ENCODE measurements at regions not wholly inside any gene's neighbourhood (a gene's known extent, or its start where the extent isn't known, plus 50 kb on each side); places are given as distances from the start of the nearest gene placed in this dataset.

GRCh38 chr20:16861708-16862107 is 113.5 kb downstream of the OTOR start:
- intact Hi-C loops (cut with micrococcal nuclease; ENCODE audit: unreplicated experiment): no loop called here
- H3K27ac ChIP-seq (ENCODE audit: low read depth, low read length, poor library complexity, severe bottlenecking): no peak overlapping the region
- no peaks in the 10 kb centered on the region for H3K79me2 ChIP-seq (ENCODE audit: insufficient read depth, low read depth, low read length)
- no peaks in the 10 kb centered on the region for H4K20me1 ChIP-seq (ENCODE audit: insufficient read depth, low read length)
- no peaks in the 10 kb centered on the region for H3K9me3 ChIP-seq (ENCODE audit: low read length)
- CTCF ChIA-PET (ENCODE audit: unreplicated experiment): no interaction called here
- H3K36me3 ChIP-seq (ENCODE audit: insufficient read depth, low read length): no peaks in the 10 kb centered on the region
- no peak overlapping the region for H2AFZ ChIP-seq (ENCODE audit: low read length)
- H3K4me2 ChIP-seq (ENCODE audit: low read length): no peak overlapping the region
- H3K4me3 ChIP-seq (ENCODE audit: low read depth, low read length, poor library complexity, severe bottlenecking): no peak overlapping the region
- TF ChIP-seq CTCF (conservative IDR thresholded peaks at IDR 0.05; ENCODE audit: low read length) (no peak), EZH2phosphoT487 (IDR thresholded peaks at IDR 0.05; ENCODE audit: borderline replicate concordance, low read depth, low read length) (no peak)
- POLR2A ChIA-PET: no interaction called here
- no peaks in the 10 kb centered on the region for H3K9me2 ChIP-seq (ENCODE audit: insufficient read depth, low read length)
- no peaks in the 10 kb centered on the region for H3K4me1 ChIP-seq (ENCODE audit: insufficient read depth, low read length, poor library complexity, severe bottlenecking)
- DNase-seq (ENCODE audit: low spot score): no peak
- no TSS peak for BruUV-seq (replicated peaks)

GRCh38 chr20:16863303-16863702 is 115.1 kb downstream of the OTOR start:
- no peaks in the 10 kb centered on the region for H3K9me2 ChIP-seq (ENCODE audit: insufficient read depth, low read length)
- no peaks in the 10 kb centered on the region for H3K36me3 ChIP-seq (ENCODE audit: insufficient read depth, low read length)
- H3K9me3 ChIP-seq (ENCODE audit: low read length): no peaks in the 10 kb centered on the region
- POLR2A ChIA-PET: no interaction called here
- intact Hi-C loops (cut with micrococcal nuclease; ENCODE audit: unreplicated experiment): no loop called here
- CTCF ChIA-PET (ENCODE audit: unreplicated experiment): no interaction called here
- H3K79me2 ChIP-seq (ENCODE audit: insufficient read depth, low read depth, low read length): no peaks in the 10 kb centered on the region
- no peak for DNase-seq (ENCODE audit: low spot score)
- no peaks in the 10 kb centered on the region for H4K20me1 ChIP-seq (ENCODE audit: insufficient read depth, low read length)
- no TSS peak for BruUV-seq (replicated peaks)
- TF ChIP-seq CTCF (conservative IDR thresholded peaks at IDR 0.05; ENCODE audit: low read length): no peak
- no peak overlapping the region for H3K27ac ChIP-seq (ENCODE audit: low read depth, low read length, poor library complexity, severe bottlenecking)
- no peaks in the 10 kb centered on the region for H3K4me1 ChIP-seq (ENCODE audit: insufficient read depth, low read length, poor library complexity, severe bottlenecking)
- no peak overlapping the region for H2AFZ ChIP-seq (ENCODE audit: low read length)
- no peak overlapping the region for H3K4me3 ChIP-seq (ENCODE audit: low read depth, low read length, poor library complexity, severe bottlenecking)
- no peak overlapping the region for H3K4me2 ChIP-seq (ENCODE audit: low read length)

GRCh38 chr20:16864069-16864468 is 115.9 kb downstream of the OTOR start:
- H3K4me1 ChIP-seq (ENCODE audit: insufficient read depth, low read length, poor library complexity, severe bottlenecking): no peaks in the 10 kb centered on the region
- H4K20me1 ChIP-seq (ENCODE audit: insufficient read depth, low read length): no peaks in the 10 kb centered on the region
- TF ChIP-seq CTCF (conservative IDR thresholded peaks at IDR 0.05; ENCODE audit: low read length) (no peak), EZH2phosphoT487 (IDR thresholded peaks at IDR 0.05; ENCODE audit: borderline replicate concordance, low read depth, low read length) (no peak)
- no peaks in the 10 kb centered on the region for H3K79me2 ChIP-seq (ENCODE audit: insufficient read depth, low read depth, low read length)
- no peaks in the 10 kb centered on the region for H3K36me3 ChIP-seq (ENCODE audit: insufficient read depth, low read length)
- ChIA-PET POLR2A (interaction anchor here (0.5 kb wide), 1 partner anchor 321 kb away, joined by 3 read pairs; no protein-coding TSS in a partner anchor), CTCF (ENCODE audit: unreplicated experiment) (no interaction called here)
- no peak overlapping the region for H3K4me2 ChIP-seq (ENCODE audit: low read length)
- no peaks in the 10 kb centered on the region for H3K9me3 ChIP-seq (ENCODE audit: low read length)
- H3K9me2 ChIP-seq (ENCODE audit: insufficient read depth, low read length): no peaks in the 10 kb centered on the region
- H2AFZ ChIP-seq (ENCODE audit: low read length): no peak overlapping the region
- H3K27ac ChIP-seq (ENCODE audit: low read depth, low read length, poor library complexity, severe bottlenecking): no peak overlapping the region
- H3K4me3 ChIP-seq (ENCODE audit: low read depth, low read length, poor library complexity, severe bottlenecking): no peak overlapping the region
- intact Hi-C loops (cut with micrococcal nuclease; ENCODE audit: unreplicated experiment): no loop called here
- no TSS peak for BruUV-seq (replicated peaks)
- no peak for DNase-seq (ENCODE audit: low spot score)

Measured in OCI-LY7 (cell line).